Fibroblast of the aortic adventitia (primary cell): ENCODE measurements at regions not wholly inside any gene's neighbourhood (a gene's known extent, or its start where the extent isn't known, plus 50 kb on each side); places are given as distances from the start of the nearest gene placed in this dataset.

Experiments
- DNase-seq: peaks from one replicate; pipeline ENCODE4 v3.0.0-alpha.2; 2010; ENCODE audit warnings: low read depth
- H3K4me3 ChIP-seq: 2 replicates; pipeline ENCODE4 v1.5.1; 2011; ENCODE audit warnings: low read depth, mild to moderate bottlenecking, control low read depth, low read length, moderate library complexity
- TF ChIP-seq, protein P1 (sequence below): IDR thresholded peaks from 2 replicates; pipeline ENCODE4 v1.5.1; 2011; ENCODE audit warnings: mild to moderate bottlenecking, low read length, control low read depth, inconsistent platforms; ENCODE audit not compliant: insufficient read depth

DNA sequence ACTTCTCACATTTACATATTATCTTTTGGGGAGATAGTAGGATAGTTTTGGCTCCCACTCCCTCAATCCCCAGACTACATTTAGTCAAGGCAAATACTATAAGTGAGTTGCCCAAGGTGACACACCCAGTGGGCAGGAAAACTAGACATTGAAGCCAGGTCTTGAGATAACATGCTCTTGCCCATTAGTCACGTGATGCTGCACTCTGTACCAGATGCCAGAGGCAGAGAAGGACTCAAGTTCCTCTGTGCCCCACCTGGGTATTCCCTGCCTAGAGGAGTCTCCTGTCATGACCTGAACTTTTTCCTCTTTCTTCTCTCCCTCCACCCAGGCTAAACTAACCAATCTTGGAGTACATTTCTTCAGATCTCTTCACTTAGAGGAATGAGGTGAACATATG lies 484.9 kb downstream of the BUD13 start:
- TF ChIP-seq, protein P1, sequence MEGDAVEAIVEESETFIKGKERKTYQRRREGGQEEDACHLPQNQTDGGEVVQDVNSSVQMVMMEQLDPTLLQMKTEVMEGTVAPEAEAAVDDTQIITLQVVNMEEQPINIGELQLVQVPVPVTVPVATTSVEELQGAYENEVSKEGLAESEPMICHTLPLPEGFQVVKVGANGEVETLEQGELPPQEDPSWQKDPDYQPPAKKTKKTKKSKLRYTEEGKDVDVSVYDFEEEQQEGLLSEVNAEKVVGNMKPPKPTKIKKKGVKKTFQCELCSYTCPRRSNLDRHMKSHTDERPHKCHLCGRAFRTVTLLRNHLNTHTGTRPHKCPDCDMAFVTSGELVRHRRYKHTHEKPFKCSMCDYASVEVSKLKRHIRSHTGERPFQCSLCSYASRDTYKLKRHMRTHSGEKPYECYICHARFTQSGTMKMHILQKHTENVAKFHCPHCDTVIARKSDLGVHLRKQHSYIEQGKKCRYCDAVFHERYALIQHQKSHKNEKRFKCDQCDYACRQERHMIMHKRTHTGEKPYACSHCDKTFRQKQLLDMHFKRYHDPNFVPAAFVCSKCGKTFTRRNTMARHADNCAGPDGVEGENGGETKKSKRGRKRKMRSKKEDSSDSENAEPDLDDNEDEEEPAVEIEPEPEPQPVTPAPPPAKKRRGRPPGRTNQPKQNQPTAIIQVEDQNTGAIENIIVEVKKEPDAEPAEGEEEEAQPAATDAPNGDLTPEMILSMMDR, result no peak
- no peak overlapping the region for H3K4me3 ChIP-seq

DNA sequence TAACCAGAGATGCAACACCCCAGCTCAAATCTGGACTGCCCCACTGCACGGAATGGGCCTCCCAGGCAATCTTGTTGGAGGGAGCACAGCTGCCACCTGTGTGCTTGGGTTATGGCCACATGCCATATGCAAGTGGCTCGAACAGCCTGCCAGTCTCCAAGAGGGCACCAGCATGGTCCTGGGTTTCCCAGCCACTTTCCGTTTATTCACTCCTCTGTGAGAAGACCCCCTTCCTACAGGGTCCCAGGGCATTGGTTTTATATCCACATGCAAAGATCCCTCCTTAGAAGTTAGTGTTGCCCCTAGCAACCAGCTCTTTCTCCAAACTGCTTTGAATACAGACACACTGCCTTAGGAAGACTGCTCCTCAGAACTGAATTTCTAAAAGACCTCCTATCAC lies 487.8 kb downstream of the BUD13 start:
- no peak overlapping the region for H3K4me3 ChIP-seq
- TF ChIP-seq, protein P1, result no peak
- no peak for DNase-seq

More for the DNA sequence above, 484.9 kb downstream of the BUD13 start:
- DNase-seq, result no peak

DNA sequence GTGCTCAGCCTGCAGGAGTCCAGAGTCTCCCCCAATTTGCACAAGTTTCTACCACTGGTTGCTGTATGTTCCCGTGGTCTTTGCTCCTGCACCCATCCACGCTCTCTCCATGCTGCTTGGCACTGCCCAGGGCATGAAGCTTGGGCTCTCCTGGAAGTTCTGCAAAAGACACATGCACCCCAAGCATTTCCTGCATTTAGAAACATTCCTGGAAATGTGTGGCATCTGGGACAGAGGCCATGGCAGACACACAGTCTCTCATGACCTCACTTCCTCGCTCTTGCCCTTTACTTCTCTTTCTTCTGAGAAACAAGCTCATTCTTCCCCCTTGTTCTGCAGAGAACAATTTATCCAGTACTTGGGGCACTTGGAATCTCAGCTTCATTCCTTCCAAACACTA lies 489.5 kb downstream of the BUD13 start:
- TF ChIP-seq, protein P1, result no peak
- H3K4me3 ChIP-seq, result no peak overlapping the region
- no peak for DNase-seq

DNA sequence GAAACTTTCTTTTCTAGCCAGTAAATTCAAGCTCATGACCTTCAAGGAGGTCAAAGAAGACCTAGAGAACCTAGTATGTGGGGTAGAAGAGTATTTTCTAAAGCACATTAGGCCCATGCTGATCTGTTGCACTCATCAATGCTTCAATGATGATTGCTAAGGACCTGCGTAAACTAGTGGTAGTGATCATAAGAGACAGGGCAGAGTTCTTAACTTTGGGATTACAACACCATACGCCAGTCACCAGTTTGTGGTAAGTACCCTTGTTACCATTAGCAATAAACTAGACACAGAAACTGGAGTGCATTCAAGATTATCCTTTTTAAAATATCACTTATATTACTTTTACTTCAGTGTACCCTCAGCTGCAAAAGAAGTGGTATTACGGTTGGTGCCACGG lies 490.3 kb downstream of the BUD13 start:
- H3K4me3 ChIP-seq, result no peak overlapping the region
- TF ChIP-seq, protein P1, result no peak
- DNase-seq, result no peak

DNA sequence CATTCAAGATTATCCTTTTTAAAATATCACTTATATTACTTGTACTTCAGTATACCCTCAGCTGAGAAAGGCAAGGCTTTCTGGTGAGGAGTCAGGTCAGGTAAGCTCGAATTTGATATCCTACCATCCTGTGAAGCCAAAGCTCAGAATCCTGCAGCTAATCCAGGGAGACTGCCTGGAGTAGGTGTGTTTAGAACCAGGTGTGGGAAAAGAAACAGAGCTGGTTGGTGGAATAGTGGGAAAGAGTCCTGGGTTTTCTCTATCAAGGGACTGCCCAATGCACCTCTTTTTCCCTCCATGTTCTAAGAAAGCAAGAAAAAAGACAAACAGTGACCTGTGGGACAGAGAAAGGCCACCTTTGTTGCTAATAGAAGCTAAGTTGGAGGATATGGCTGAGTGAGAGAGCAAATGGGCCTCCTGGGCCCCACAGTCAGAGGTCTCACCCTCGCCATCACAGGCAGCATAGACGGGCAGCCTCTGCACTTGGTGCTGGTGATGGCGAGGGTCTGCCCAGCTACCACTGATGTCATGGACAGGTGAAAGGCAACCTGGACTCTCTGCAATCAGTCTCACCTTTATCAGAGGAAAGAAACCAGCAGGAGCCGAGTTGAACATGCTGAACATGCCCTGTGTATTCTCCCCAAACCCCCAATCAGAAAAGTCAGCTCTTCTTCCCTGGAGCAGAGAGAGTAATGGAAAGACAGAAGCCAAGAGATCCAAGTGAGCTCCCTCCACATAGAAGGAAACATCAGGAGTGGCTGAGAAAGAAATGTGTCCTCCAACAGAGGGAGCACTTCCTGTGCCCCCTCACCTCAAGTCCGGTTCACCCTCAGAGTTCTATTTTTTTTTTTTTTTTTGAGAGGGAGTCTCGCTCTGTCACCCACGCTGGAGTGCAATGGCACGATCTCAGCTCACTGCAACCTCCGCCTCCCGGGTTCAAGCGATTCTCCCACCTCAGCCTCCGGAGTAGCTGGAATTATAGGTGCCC lies 491.3 kb downstream of the BUD13 start:
- DNase-seq, result no peak
- TF ChIP-seq, protein P1, result no peak

DNA sequence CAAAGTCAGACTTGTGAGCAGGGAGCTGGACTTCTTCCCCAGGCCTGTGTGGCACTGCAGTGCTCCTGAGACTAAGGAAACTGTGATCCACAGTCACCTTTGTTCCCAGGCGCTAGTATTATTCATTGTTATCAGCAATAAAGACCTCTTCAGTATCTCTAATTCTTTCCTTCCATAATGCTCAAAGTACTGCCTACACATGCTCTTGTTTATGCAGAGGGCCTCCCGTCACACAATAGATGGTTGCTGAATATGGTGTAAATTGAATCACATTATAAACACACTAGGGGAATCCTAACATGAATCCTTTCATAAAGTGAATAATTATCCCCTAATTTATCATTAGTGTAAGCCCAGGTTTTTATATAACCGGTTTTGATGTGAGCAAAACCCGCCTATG lies 493.3 kb downstream of the BUD13 start:
- no peak overlapping the region for H3K4me3 ChIP-seq
- no peak for DNase-seq
- TF ChIP-seq, protein P1, result no peak

More for the DNA sequence above, 491.3 kb downstream of the BUD13 start:
- no peak overlapping the region for H3K4me3 ChIP-seq
